ENCODE measurements at regions not wholly inside any gene's neighbourhood (a gene's known extent, or its start where the extent isn't known, plus 50 kb on each side); places are given as distances from the start of the nearest gene placed in this dataset.
A peak's percentile ranks its signal among the peaks of the same experiment; 100 is the strongest.

- peaks cover 0 to 11% (median 0%) of the 10 kb centered on the region in 4 donors for H3K4me1 ChIP-seq
- no peak overlapping the region for H3K4me3 ChIP-seq
- WGBS, 2 donors: 79 to 88% methylated on average over 4 of the region's 4 CpGs
- H3K27ac ChIP-seq: no peak overlapping the region
- no peaks in the 10 kb centered on the region for H3K27me3 ChIP-seq
- no peaks in the 10 kb centered on the region for H3K36me3 ChIP-seq
- no peaks in the 10 kb centered on the region for H3K9me3 ChIP-seq
- DNase-seq (ENCODE audit: low spot score in 2 of 2): no peak
- TF ChIP-seq EP300 (IDR thresholded peaks at IDR 0.05) (no peak), POLR2A (IDR thresholded peaks at IDR 0.05) (no peak), CTCF (IDR thresholded peaks at IDR 0.05) (no peak)
Measured at GRCh38 chr6:122066200-122066599, 333.3 kb upstream of the HSF2 start.

- Histone ChIP-seq H3K4me3 (no peak overlapping the region), H3K36me3 (no peaks in the 10 kb centered on the region), H3K9me3 (no peaks in the 10 kb centered on the region), H3K4me1 (peaks cover 0 to 17% (median 0%) of the 10 kb centered on the region in 4 donors), H3K27ac (no peak overlapping the region), H3K27me3 (no peaks in the 10 kb centered on the region)
- TF ChIP-seq CTCF (IDR thresholded peaks at IDR 0.05) (no peak), EP300 (IDR thresholded peaks at IDR 0.05) (no peak), POLR2A (IDR thresholded peaks at IDR 0.05) (no peak)
- WGBS, 2 donors: 31 to 45% methylated on average over 3 of the region's 3 CpGs
- DNase-seq (ENCODE audit: low spot score in 2 of 2): no peak
Measured at GRCh38 chr6:122068291-122068769, 331.1 kb upstream of the HSF2 start.

- H3K36me3 ChIP-seq: no peaks in the 10 kb centered on the region
- H3K27ac ChIP-seq: no peak overlapping the region
- no peak for DNase-seq (ENCODE audit: low spot score in 2 of 2)
- no peaks in the 10 kb centered on the region for H3K27me3 ChIP-seq
- no peak overlapping the region for H3K4me3 ChIP-seq
- H3K4me1 ChIP-seq: peaks cover 0 to 17% (median 0%) of the 10 kb centered on the region in 4 donors
- TF ChIP-seq EP300 (IDR thresholded peaks at IDR 0.05) (no peak), CTCF (IDR thresholded peaks at IDR 0.05) (no peak), POLR2A (IDR thresholded peaks at IDR 0.05) (no peak)
- no peaks in the 10 kb centered on the region for H3K9me3 ChIP-seq
- 68 to 69% methylated on average over 4 of the region's 4 CpGs for WGBS, 2 donors
Measured at GRCh38 chr6:122069932-122070331, 329.5 kb upstream of the HSF2 start.

GRCh38 chr6:122072014-122072647, 327.3 kb upstream of the HSF2 start:
- peak overlapping the region in 1 of 4 donors; percentile 4 for H3K4me3 ChIP-seq
- no peaks in the 10 kb centered on the region for H3K27me3 ChIP-seq
- no peak for DNase-seq (ENCODE audit: low spot score in 2 of 2)
- TF ChIP-seq CTCF (IDR thresholded peaks at IDR 0.05) (no peak), POLR2A (IDR thresholded peaks at IDR 0.05) (no peak), EP300 (IDR thresholded peaks at IDR 0.05) (no peak)
- no peak overlapping the region for H3K27ac ChIP-seq
- WGBS, 2 donors: 57 to 63% methylated on average over 8 of the region's 8 CpGs
- H3K9me3 ChIP-seq: no peaks in the 10 kb centered on the region
- peaks cover 0 to 22% (median 0%) of the 10 kb centered on the region in 4 donors for H3K4me1 ChIP-seq
- no peaks in the 10 kb centered on the region for H3K36me3 ChIP-seq

GRCh38 chr6:122075084-122075838, 324.2 kb upstream of the HSF2 start:
- Histone ChIP-seq H3K4me1 (peaks cover 0 to 12% (median 0%) of the 10 kb centered on the region in 4 donors), H3K9me3 (no peaks in the 10 kb centered on the region), H3K36me3 (no peaks in the 10 kb centered on the region), H3K27ac (no peak overlapping the region), H3K27me3 (no peaks in the 10 kb centered on the region), H3K4me3 (no peak overlapping the region)
- DNase-seq (ENCODE audit: low spot score in 2 of 2): no peak
- TF ChIP-seq POLR2A (IDR thresholded peaks at IDR 0.05) (no peak), EP300 (IDR thresholded peaks at IDR 0.05) (no peak), CTCF (IDR thresholded peaks at IDR 0.05) (no peak)

All from tibial nerve (tissue), 4 donors.